Suprapubic skin (tissue), 4 donors: ENCODE measurements at regions not wholly inside any gene's neighbourhood (a gene's known extent, or its start where the extent isn't known, plus 50 kb on each side); places are given as distances from the start of the nearest gene placed in this dataset.
"Not testable (repeated sequence)": the region's sequence is repeated elsewhere in the genome, so short reads cannot be mapped to it uniquely, and the experiment has no call there.

Experiments
- DNase-seq, 2 donors: peaks; one replicate each; pipeline ENCODE4 v3.0.0-alpha.2; 2019; ENCODE audit warnings: low spot score in 2 of 2
- H3K27ac ChIP-seq: fragments of 200-600 bp; sonication (generic); one replicate; pipeline ENCODE4 v1.5.1; 2019
- H3K27me3 ChIP-seq: fragments of 200-600 bp; sonication (generic); one replicate; pipeline ENCODE4 v1.5.1; 2019
- H3K36me3 ChIP-seq: fragments of 200-600 bp; sonication (generic); one replicate; pipeline ENCODE4 v1.5.1; 2019
- H3K4me1 ChIP-seq: fragments of 200-600 bp; sonication (generic); one replicate; pipeline ENCODE4 v1.5.1; 2019
- H3K4me3 ChIP-seq: fragments of 200-600 bp; sonication (generic); one replicate; pipeline ENCODE4 v1.5.1; 2019; ENCODE audit warnings: mild to moderate bottlenecking
- H3K9me3 ChIP-seq: fragments of 200-600 bp; sonication (generic); one replicate; pipeline ENCODE4 v1.5.1; 2019
- EP300 ChIP-seq: sonication (generic); formaldehyde crosslinking; IDR thresholded peaks from one replicate; pipeline ENCODE4 v1.6.1; 2017; ENCODE audit warnings: antibody characterized with exemption
- POLR2A ChIP-seq, 2 donors: fragments of 450-650 bp; IDR thresholded peaks; one replicate each; pipeline ENCODE4 v1.6.1; 2017; ENCODE audit warnings: antibody characterized with exemption in 2 of 2, mild to moderate bottlenecking in 2 of 2, moderate library complexity in 2 of 2
- POLR2AphosphoS5 ChIP-seq, 3 donors: sonication (generic); formaldehyde crosslinking; IDR thresholded peaks; one replicate each; pipeline ENCODE4 v1.6.1; 2017; ENCODE audit warnings: antibody characterized with exemption in 3 of 3
- whole genome bisulfite sequencing: methylation state at CpG from one replicate; pipeline ENCODE4 v1.1.5; 2018; 5-methylcytosine and 5-hydroxymethylcytosine counted together
- TF ChIP-seq, protein P1 (sequence below), 2 donors: fragments of 200-600 bp in 1 of 2; fragments of 450-650 bp in 1 of 2; sonication (generic) in 1 of 2; IDR thresholded peaks; one replicate each; pipeline ENCODE4 v1.5.1; 2016 to 2019; ENCODE audit warnings: antibody characterized with exemption in 2 of 2, mild to moderate bottlenecking in 1 of 2, moderate library complexity in 1 of 2

DNA sequence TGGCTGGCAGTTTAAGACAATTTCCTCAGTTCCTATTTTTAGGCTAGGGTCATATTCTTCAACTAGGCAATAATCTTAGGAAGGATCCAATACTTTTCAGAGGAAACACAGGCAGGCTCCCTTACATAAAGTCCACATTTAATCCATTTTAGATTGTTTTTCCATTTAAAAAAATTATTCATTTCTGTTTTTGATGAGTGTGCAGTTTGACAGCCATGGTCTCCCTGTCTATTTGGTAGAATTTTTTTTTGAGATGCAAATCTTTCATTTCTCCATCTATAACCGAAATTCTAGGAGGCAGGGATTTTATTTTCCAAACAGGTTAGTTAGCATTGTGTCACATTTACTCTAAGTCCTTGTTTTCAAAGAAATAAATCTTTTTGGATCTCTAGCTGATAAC, 326.8 kb downstream of the PPP4R3C start:
- WGBS, result 48% methylated on average over 1 of the region's 1 CpG
- H3K9me3 ChIP-seq, result no peaks in the 10 kb centered on the region

DNA sequence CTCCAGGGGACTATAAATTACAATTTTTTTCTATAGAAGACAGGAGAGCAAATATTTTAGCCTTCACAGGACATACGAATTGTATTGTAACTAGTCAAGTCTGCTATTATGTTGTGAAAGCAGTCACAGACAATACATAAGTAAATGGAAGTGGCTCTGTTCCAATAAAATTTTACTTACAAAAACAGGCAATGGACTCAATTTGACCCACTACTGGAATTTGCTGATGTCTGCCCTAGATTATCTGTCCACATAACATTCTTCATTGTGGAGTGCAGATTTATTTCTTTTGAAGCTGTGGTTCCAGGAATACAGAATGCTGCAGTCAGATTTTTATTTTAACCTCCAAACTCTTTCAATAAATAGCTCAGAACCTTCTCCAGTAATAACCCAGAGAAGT, 330.3 kb downstream of the PPP4R3C start:
- H3K27me3 ChIP-seq, result no peaks in the 10 kb centered on the region
- no peak for DNase-seq
- H3K4me3 ChIP-seq, result no peak overlapping the region
- H3K27ac ChIP-seq, result no peak overlapping the region
- no peaks in the 10 kb centered on the region for H3K4me1 ChIP-seq
- TF ChIP-seq EP300 (no peak), POLR2A (IDR thresholded peaks at IDR 0.05) (no peak), POLR2AphosphoS5 (IDR thresholded peaks at IDR 0.05) (no peak)
- TF ChIP-seq, protein P1, sequence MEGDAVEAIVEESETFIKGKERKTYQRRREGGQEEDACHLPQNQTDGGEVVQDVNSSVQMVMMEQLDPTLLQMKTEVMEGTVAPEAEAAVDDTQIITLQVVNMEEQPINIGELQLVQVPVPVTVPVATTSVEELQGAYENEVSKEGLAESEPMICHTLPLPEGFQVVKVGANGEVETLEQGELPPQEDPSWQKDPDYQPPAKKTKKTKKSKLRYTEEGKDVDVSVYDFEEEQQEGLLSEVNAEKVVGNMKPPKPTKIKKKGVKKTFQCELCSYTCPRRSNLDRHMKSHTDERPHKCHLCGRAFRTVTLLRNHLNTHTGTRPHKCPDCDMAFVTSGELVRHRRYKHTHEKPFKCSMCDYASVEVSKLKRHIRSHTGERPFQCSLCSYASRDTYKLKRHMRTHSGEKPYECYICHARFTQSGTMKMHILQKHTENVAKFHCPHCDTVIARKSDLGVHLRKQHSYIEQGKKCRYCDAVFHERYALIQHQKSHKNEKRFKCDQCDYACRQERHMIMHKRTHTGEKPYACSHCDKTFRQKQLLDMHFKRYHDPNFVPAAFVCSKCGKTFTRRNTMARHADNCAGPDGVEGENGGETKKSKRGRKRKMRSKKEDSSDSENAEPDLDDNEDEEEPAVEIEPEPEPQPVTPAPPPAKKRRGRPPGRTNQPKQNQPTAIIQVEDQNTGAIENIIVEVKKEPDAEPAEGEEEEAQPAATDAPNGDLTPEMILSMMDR (IDR thresholded peaks at IDR 0.05), result no peak
- no peaks in the 10 kb centered on the region for H3K9me3 ChIP-seq
- WGBS, result 35% methylated on average over 1 of the region's 1 CpG
- no peaks in the 10 kb centered on the region for H3K36me3 ChIP-seq

More for the DNA sequence above, 326.8 kb downstream of the PPP4R3C start:
- Histone ChIP-seq H3K4me1 (no peaks in the 10 kb centered on the region), H3K36me3 (no peaks in the 10 kb centered on the region), H3K27ac (no peak overlapping the region), H3K27me3 (no peaks in the 10 kb centered on the region), H3K4me3 (no peak overlapping the region)
- no peak for DNase-seq
- TF ChIP-seq POLR2A (IDR thresholded peaks at IDR 0.05), result no peak
- TF ChIP-seq, protein P1 (IDR thresholded peaks at IDR 0.05), result no peak
- TF ChIP-seq POLR2AphosphoS5 (IDR thresholded peaks at IDR 0.05), result no peak
- no peak for TF ChIP-seq EP300

DNA sequence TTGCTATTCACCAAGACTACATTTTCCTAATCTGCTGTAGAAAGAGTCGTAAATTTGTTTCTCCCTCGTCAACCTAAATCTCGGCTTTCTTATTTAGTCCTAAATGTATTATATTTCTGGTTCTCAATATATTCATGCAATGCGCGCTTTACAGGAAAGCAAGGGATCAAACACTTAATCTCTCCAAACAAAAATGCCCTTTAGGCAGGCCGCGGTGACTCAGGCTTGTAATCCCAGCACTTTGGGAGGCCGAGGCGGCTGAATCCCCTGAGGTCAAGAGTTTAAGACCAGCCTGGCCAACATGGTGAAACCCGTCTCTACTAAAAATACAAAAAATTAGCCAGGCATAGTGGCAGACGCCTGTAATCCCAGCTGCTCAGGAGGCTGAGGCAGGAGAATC, 376.0 kb downstream of the PPP4R3C start:
- H3K27ac ChIP-seq, H3K27me3 ChIP-seq, DNase-seq, H3K9me3 ChIP-seq, H3K4me3 ChIP-seq, H3K4me1 ChIP-seq, H3K36me3 ChIP-seq: not testable (repeated sequence)
- 76% methylated on average over 11 of the region's 11 CpGs for WGBS

- Histone ChIP-seq H3K4me1 (no peaks in the 10 kb centered on the region), H3K4me3 (no peak overlapping the region), H3K27ac (no peak overlapping the region), H3K9me3 (no peaks in the 10 kb centered on the region), H3K36me3 (no peaks in the 10 kb centered on the region), H3K27me3 (no peaks in the 10 kb centered on the region)
- WGBS, result 55% methylated on average over 1 of the region's 1 CpG
- DNase-seq, result no peak
- TF ChIP-seq POLR2AphosphoS5 (IDR thresholded peaks at IDR 0.05), result no peak
- no peak for TF ChIP-seq EP300
- no peak for TF ChIP-seq POLR2A (IDR thresholded peaks at IDR 0.05)
- TF ChIP-seq, protein P1 (IDR thresholded peaks at IDR 0.05), result no peak
These were observed 376.9 kb downstream of the PPP4R3C start for GRCh38 chrX:27086237-27086636.

DNA sequence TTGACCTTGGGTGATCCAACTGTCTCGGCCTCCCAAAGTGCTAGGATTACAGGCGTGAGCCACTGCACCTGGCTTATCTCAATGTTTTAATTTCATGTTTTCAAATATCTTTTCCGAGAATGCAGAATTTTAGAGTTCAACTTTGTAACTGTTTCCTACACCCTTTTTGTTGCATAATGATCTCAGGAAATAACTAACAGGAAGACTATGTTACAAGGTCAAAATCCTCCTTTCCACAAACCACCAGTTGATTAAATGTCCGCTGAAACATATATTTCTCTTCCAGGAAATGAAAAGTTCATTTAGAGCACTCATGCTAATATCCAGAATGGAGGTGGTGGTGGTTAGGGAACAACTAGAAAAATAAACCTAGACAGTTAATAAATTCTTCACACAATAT, 377.8 kb downstream of the PPP4R3C start:
- DNase-seq, result no peak
- Histone ChIP-seq H3K4me3 (no peak overlapping the region), H3K9me3 (no peaks in the 10 kb centered on the region), H3K36me3 (no peaks in the 10 kb centered on the region), H3K27me3 (no peaks in the 10 kb centered on the region), H3K4me1 (no peaks in the 10 kb centered on the region), H3K27ac (no peak overlapping the region)
- TF ChIP-seq EP300 (no peak), POLR2AphosphoS5 (IDR thresholded peaks at IDR 0.05) (no peak), POLR2A (IDR thresholded peaks at IDR 0.05) (no peak)
- TF ChIP-seq, protein P1 (IDR thresholded peaks at IDR 0.05), result no peak
- 78% methylated on average over 4 of the region's 4 CpGs for WGBS

- no peak for DNase-seq
- no peaks in the 10 kb centered on the region for H3K27me3 ChIP-seq
- H3K4me3 ChIP-seq, result no peak overlapping the region
- no peak overlapping the region for H3K27ac ChIP-seq
- no peaks in the 10 kb centered on the region for H3K4me1 ChIP-seq
- WGBS, result 73% methylated on average over 1 of the region's 1 CpG
- TF ChIP-seq, protein P1 (IDR thresholded peaks at IDR 0.05), result no peak
- no peak for TF ChIP-seq POLR2AphosphoS5 (IDR thresholded peaks at IDR 0.05)
- no peak for TF ChIP-seq POLR2A (IDR thresholded peaks at IDR 0.05)
- no peak for TF ChIP-seq EP300
- no peaks in the 10 kb centered on the region for H3K9me3 ChIP-seq
- H3K36me3 ChIP-seq, result no peaks in the 10 kb centered on the region
These were observed 384.8 kb downstream of the PPP4R3C start for GRCh38 chrX:27078371-27078770.
